ENCODE measurements at regions not wholly inside any gene's neighbourhood (a gene's known extent, or its start where the extent isn't known, plus 50 kb on each side); places are given as distances from the start of the nearest gene placed in this dataset.
A peak's percentile ranks its signal among the peaks of the same experiment; 100 is the strongest.
"Not testable (repeated sequence)": the region's sequence is repeated elsewhere in the genome, so short reads cannot be mapped to it uniquely, and the experiment has no call there.

- H3K4me3 ChIP-seq: no peak overlapping the region
- H3K27ac ChIP-seq: no peak overlapping the region
Observed at GRCh38 chr12:9343731-9344130, 135.5 kb upstream of the PZP start.

- no peak overlapping the region for H3K4me3 ChIP-seq
- H3K27ac ChIP-seq: no peak overlapping the region
Observed at GRCh38 chr12:9342614-9343353, 134.6 kb upstream of the PZP start.

DNA sequence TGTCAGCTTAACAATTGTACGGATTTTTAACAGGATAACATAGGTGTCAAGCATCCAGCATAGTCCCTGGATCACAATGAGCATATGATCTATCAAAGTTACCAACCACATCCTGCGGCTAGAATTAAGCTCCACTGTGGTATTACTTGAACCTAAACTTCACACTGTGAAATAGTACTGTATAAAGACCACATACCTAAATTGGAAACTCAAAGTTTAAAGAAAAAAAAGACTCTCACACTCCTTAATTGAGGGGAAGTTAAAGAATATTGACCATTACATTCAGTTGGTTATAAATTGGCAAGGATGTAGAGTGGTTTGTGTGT is 133.0 kb upstream of the PZP start:
- no peak overlapping the region for H3K27ac ChIP-seq
- no peak overlapping the region for H3K4me3 ChIP-seq

DNA sequence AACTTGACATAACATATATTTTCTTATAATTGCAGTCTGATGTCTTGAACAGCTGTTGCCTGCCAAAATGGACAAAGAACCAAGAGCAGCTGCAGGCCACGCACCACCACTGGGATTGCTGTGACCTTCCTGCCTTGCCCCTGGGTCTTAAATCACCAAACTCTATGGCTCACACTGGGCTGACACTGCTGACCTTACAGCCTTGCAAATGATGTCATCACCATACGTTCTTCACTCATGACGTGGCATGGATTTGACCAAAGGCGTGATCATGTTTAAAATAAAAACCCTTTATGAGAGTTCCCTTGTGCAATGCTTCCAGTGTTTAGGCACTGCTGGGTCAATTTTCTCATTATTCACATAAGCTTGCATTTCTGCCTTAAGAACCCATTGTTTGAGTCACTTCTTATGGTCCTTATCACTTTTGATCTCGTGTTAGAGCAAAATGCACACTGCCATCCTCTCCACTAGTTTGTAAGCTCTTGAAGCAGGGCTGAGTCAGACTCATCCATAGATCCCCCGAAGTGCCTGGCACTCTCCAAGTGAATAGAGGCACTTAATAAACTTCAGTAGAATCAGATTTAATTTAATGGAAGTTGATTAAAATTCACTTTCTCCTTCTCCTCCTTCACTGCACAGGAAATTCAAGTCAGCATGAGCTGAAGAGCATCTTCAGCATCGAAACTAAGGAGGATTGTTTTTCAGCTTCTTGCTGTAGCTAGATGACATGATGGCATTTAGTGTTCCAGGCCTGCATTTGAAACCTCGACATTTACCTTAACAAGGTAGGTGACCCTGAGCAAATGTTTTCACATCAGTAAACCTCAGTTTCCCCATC is 132.4 kb upstream of the PZP start:
- H3K27ac ChIP-seq: no peak overlapping the region
- no peak overlapping the region for H3K4me3 ChIP-seq

GRCh38 chr12:9337656-9338055 is 129.5 kb upstream of the PZP start:
- Histone ChIP-seq H3K4me3 (no peak overlapping the region), H3K27ac (no peak overlapping the region)

DNA sequence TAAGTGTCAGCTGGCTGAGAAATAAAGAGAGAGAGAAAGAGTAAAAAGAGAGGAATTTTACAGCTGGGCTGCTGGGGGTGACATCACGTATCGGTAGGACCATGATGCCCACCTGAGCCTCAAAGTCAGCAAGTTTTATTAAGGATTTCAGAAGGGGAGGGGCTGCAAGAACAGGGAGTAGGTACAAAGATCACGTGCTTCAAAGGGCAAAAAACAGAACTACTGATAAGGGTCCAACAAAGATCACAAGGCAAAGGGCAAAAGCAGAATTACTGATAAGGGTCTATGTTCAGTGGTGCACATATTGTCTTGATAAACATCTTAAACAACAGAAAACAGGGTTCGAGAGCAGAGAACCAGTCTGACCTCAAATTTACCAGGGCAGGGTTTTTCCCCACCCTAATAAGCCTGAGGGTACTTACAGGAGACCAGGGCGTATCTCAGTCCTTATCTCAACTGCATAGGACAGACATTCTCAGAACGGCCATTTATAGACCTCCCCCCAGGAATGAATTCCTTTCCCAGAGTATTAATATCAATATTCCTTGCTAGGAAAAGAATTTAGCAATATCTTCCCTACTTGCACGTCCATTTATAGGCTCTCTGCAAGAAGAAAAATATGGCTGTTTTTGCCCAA is 128.3 kb upstream of the PZP start:
- not testable (repeated sequence) for H3K4me3 ChIP-seq, H3K27ac ChIP-seq

DNA sequence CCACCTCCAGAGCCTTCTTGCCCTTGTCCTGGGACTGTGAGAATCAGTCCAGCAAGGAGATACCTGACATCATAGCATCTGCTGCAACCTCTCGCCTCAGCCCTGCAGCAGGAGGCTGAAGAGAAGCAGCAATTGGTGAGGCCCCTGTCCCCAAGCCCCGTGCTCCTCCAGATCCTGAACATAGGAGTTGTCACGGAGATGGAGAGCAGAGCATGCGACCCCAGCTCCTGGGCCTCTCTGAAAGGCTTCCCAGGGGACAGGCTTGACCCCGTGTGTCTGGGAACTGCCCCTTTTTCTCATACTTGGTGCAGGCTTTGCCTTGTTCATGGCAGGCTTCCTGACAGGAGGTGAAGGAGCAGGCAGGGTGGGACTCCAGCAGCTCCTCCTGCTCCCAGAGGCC is 127.7 kb upstream of the PZP start:
- Histone ChIP-seq H3K4me3 (no peak overlapping the region), H3K27ac (no peak overlapping the region)

DNA sequence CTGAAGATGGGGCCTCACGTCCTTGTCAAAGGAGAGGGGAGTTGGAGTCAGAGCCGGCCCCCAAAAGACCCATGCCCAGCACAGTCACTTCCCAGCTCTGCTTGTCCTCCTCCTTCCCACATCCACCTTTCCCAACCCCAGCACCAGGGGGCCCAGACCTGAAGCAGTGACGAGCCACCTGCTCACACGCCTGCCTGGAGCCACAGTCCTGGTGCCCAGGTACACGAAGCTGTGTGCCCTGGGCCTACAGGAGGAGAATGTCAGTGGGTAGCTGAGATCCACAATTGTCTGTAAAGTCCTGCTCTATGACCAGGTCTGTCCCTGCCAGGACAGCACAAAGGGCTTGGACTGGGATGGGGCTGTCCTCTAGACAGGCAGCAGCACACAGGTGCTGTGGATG is 126.8 kb upstream of the PZP start:
- Histone ChIP-seq H3K4me3 (no peak overlapping the region), H3K27ac (peak overlapping the region in 2 of 21 experiments; percentile 24 to 41)

GRCh38 chr12:9334041-9334692 is 126.0 kb upstream of the PZP start:
- peak overlapping the region in 6 of 21 experiments; percentile 13 to 66 (median 37) for H3K27ac ChIP-seq
- H3K4me3 ChIP-seq: no peak overlapping the region

DNA sequence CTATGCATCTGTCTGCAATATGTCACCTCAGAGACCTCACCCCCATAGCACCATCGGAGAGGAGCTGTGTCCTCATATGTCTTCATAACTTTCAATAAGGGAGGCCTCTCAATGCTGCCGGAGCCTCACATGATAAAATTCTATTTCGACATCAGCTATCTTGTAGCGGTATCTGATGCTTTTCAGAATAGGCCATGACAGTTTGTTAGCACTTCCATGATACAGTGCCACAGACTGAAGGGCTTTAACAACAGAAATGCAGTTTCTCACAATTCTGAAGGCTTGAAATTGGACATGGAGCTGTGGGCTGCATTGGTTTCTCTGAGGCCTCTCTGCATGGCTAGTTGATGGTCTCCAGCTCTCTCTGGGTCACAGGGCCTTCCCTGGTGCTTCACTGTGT is 125.0 kb upstream of the PZP start:
- Histone ChIP-seq H3K27ac (no peak overlapping the region), H3K4me3 (no peak overlapping the region)

- no peak overlapping the region for H3K27ac ChIP-seq
- no peak overlapping the region for H3K4me3 ChIP-seq
Observed at GRCh38 chr12:9332564-9332963, 124.4 kb upstream of the PZP start.

- no peak overlapping the region for H3K4me3 ChIP-seq
- no peak overlapping the region for H3K27ac ChIP-seq
Observed at GRCh38 chr12:9331218-9331626, 123.0 kb upstream of the PZP start.

DNA sequence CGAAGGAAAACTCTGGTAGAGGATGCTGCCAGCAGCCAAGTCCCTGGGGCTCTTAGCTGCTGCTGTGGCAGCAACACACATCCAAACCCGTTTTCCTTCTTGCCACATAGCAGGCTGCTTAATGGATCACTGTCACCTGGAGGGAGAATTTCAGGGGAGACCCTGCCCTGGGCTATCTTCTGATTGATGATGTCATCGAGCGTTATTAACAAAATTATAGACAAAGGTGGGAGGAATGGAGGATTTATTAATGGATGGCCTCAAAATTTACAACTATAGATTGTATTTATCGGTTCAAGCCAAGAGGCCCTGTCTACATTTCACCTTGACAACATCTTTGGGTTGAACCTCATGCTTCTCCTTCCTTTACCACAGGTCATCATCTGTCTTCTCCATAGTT is 120.8 kb upstream of the PZP start:
- H3K27ac ChIP-seq: no peak overlapping the region
- H3K4me3 ChIP-seq: no peak overlapping the region

DNA sequence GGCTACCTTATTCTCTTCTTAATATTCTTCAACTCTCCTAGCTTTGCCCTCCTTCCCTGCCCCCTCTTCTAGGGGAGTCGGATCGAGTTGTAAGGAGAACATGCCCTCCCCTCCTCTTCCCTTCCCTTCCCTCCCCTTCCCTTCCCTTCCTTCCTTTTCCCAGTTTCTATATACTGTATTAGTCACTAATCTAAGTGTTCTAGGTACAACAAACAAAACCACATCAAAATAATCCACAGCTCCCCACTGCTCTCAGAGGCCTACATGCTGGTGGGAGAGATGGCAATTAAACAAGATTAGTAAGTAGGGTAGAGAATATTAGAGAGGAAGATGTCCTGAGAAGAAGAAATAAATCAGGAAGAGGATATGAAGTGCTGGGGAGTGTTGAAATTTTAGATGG is 119.9 kb upstream of the PZP start:
- Histone ChIP-seq H3K4me3 (no peak overlapping the region), H3K27ac (no peak overlapping the region)

DNA sequence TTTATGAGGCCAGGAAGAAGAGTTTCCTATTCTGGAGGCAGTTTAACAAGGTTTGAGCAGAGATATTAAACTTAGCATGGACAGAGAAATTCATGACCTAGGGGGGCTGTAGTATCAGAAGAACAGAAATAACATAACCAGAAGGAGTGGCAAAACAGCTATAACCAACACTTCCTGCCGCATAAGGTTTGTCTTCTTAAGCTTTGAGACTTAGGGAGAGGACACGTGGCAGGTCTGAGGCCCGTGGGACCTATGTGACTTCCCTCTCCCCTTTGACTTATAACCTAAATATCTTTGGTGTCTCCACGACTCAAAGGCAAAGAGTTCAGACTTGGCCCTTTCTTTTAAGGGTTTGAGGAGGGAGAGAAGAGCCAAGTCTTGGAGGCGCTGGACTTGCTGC is 119.1 kb upstream of the PZP start:
- no peak overlapping the region for H3K4me3 ChIP-seq
- no peak overlapping the region for H3K27ac ChIP-seq

DNA sequence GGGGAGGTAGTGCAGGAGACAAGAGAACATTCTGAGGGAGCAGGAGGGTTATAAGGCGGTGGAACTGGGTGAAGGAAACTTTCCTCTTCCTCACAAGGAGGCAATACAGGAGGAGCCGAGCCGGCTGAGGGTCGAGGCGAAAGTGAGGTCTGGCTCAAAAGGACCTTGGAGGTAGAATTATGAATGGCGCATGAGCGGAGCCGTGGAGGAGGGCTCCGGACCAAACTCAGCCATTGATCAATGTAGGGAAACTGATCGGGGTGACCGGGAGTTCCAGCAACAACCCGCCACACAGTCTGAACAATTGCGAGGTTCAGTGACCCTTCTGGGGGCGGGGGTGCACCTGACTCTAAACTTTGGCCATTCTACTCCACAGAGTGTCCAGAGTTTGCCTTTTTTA is 118.7 kb upstream of the PZP start:
- not testable (repeated sequence) for H3K4me3 ChIP-seq, H3K27ac ChIP-seq

DNA sequence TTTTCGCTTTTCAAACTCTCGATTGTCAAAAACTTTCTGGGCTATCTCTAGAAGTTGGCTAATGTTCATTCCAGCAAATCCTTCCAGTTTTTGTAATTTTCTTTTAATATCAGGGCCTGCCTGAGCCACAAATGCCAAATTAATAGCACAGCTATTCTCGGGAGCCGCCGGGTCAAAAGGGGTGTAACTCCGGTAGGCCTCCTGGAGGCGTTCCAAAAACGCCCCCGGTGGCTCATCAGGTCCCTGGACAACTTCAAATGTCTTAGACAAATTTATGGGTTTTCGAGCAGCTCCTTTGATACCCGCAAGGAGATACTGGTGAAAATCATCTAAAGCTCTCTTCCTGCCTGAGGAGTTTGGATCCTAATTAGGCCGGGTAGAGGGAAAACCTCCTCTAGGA is 117.9 kb upstream of the PZP start:
- Histone ChIP-seq H3K27ac (no peak overlapping the region), H3K4me3 (no peak overlapping the region)

DNA sequence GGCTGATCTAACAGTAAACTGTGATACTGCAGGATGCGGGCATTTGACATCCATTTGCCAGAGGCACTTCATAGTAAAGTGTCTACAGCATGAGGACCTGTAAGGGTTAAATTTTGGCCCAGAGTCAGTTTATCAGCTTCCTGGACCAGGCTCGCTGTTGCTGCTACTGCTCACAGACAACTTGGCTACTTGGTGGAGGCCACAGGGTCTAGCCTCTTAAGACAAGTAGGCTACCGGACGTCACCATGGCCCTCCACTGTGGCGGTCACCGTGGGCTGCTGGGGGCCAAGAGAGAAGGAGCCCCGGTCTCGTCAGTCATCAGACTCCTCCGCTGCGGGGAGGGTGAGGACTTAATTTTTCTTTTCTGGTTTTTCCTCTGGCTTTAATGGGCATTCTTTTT is 117.3 kb upstream of the PZP start:
- H3K4me3 ChIP-seq: no peak overlapping the region
- no peak overlapping the region for H3K27ac ChIP-seq

- Histone ChIP-seq H3K27ac (no peak overlapping the region), H3K4me3 (no peak overlapping the region)
Observed at GRCh38 chr12:9324782-9325181, 116.6 kb upstream of the PZP start.

- H3K27ac ChIP-seq: no peak overlapping the region
- H3K4me3 ChIP-seq: no peak overlapping the region
Observed at GRCh38 chr12:9323144-9323681, 115.0 kb upstream of the PZP start.

Data from skin epidermis (tissue), 12 donors.